Tibial nerve (tissue), 4 donors: ENCODE measurements at regions not wholly inside any gene's neighbourhood (a gene's known extent, or its start where the extent isn't known, plus 50 kb on each side); places are given as distances from the start of the nearest gene placed in this dataset.

ENCODE experiments used
- DNase-seq, 2 donors: peaks; one replicate each; pipeline ENCODE4 v3.0.0-alpha.2; 2019; ENCODE audit warnings: low spot score in 2 of 2
- H3K27ac ChIP-seq, 4 donors: fragments of 200-600 bp; sonication (generic) in 3 of 4; one replicate each; pipeline ENCODE4 v1.5.1; 2017 to 2019; ENCODE audit warnings: mild to moderate bottlenecking in 1 of 4
- H3K27me3 ChIP-seq, 2 donors: fragments of 200-600 bp; sonication (generic) in 1 of 2; one replicate each; pipeline versions ENCODE4 v1.5.1 to v1.6.0; 2017 to 2019
- H3K36me3 ChIP-seq, 3 donors: fragments of 200-600 bp; sonication (generic); one replicate each; pipeline ENCODE4 v1.5.1; 2018 to 2019
- H3K4me1 ChIP-seq, 4 donors: fragments of 200-600 bp; sonication (generic) in 3 of 4; one replicate each; pipeline ENCODE4 v1.5.1; 2017 to 2019
- H3K4me3 ChIP-seq, 4 donors: fragments of 200-600 bp; sonication (generic) in 3 of 4; one replicate each; pipeline ENCODE4 v1.5.1; 2017 to 2019; ENCODE audit warnings: mild to moderate bottlenecking in 1 of 4, moderate library complexity in 1 of 4
- H3K9me3 ChIP-seq, 4 donors: fragments of 200-600 bp; sonication (generic) in 3 of 4; one replicate each; pipeline ENCODE4 v1.5.1; 2017 to 2019
- CTCF ChIP-seq, 5 experiments: fragments of 200-600 bp in 3 of 5; fragments of 450-650 bp in 2 of 5; sonication (generic) in 3 of 5; IDR thresholded peaks; one replicate each; pipeline ENCODE4 v1.5.1; 2016 to 2019; ENCODE audit warnings: antibody characterized with exemption in 5 of 5, mild to moderate bottlenecking in 3 of 5, moderate library complexity in 2 of 5
- EP300 ChIP-seq, 2 donors: sonication (generic); formaldehyde crosslinking; IDR thresholded peaks; one replicate each; pipeline ENCODE4 v1.6.1; 2017; ENCODE audit warnings: antibody characterized with exemption in 2 of 2, mild to moderate bottlenecking in 1 of 2
- POLR2A ChIP-seq, 2 donors: fragments of 450-650 bp; IDR thresholded peaks; one replicate each; pipeline ENCODE4 v1.6.1; 2017; ENCODE audit warnings: antibody characterized with exemption in 2 of 2, mild to moderate bottlenecking in 2 of 2, moderate library complexity in 2 of 2
- WGBS, 2 donors: methylation state at CpG; one replicate each; pipeline ENCODE4 v1.1.5; 2018; 5-methylcytosine and 5-hydroxymethylcytosine counted together

GRCh38 chr3:95172164-95172943, 1109.5 kb downstream of the NSUN3 start:
- Histone ChIP-seq H3K27ac (no peak overlapping the region), H3K9me3 (no peaks in the 10 kb centered on the region), H3K4me1 (no peaks in the 10 kb centered on the region), H3K36me3 (no peaks in the 10 kb centered on the region), H3K4me3 (no peak overlapping the region), H3K27me3 (no peaks in the 10 kb centered on the region)
- DNase-seq: no peak
- 43 to 44% methylated on average over 3 of the region's 3 CpGs for WGBS, 2 donors
- no peak for TF ChIP-seq POLR2A (IDR thresholded peaks at IDR 0.05)
- no peak for TF ChIP-seq CTCF (IDR thresholded peaks at IDR 0.05)
- TF ChIP-seq EP300 (IDR thresholded peaks at IDR 0.05): no peak

GRCh38 chr3:95177096-95177495, 1114.2 kb downstream of the NSUN3 start:
- 72 to 82% methylated on average over 2 of the region's 2 CpGs for WGBS, 2 donors
- H3K4me1 ChIP-seq: no peaks in the 10 kb centered on the region
- H3K9me3 ChIP-seq: no peaks in the 10 kb centered on the region
- DNase-seq: no peak
- no peaks in the 10 kb centered on the region for H3K36me3 ChIP-seq
- H3K27ac ChIP-seq: no peak overlapping the region
- TF ChIP-seq POLR2A (IDR thresholded peaks at IDR 0.05) (no peak), EP300 (IDR thresholded peaks at IDR 0.05) (no peak), CTCF (IDR thresholded peaks at IDR 0.05) (no peak)
- H3K27me3 ChIP-seq: no peaks in the 10 kb centered on the region
- H3K4me3 ChIP-seq: no peak overlapping the region

- Histone ChIP-seq H3K27ac (no peak overlapping the region), H3K9me3 (no peaks in the 10 kb centered on the region), H3K4me1 (no peaks in the 10 kb centered on the region), H3K36me3 (no peaks in the 10 kb centered on the region), H3K27me3 (no peaks in the 10 kb centered on the region), H3K4me3 (no peak overlapping the region)
- TF ChIP-seq POLR2A (IDR thresholded peaks at IDR 0.05): no peak
- TF ChIP-seq CTCF (IDR thresholded peaks at IDR 0.05): no peak
- TF ChIP-seq EP300 (IDR thresholded peaks at IDR 0.05): no peak
- WGBS, 2 donors: 88 to 96% methylated on average over 6 of the region's 6 CpGs
- no peak for DNase-seq
These were observed 1121.2 kb downstream of the NSUN3 start for GRCh38 chr3:95184038-95184437.

- Histone ChIP-seq H3K4me3 (no peak overlapping the region), H3K9me3 (no peaks in the 10 kb centered on the region), H3K36me3 (no peaks in the 10 kb centered on the region), H3K27ac (no peak overlapping the region), H3K4me1 (no peaks in the 10 kb centered on the region), H3K27me3 (no peaks in the 10 kb centered on the region)
- DNase-seq: no peak
- WGBS, 2 donors: 86 to 92% methylated on average over 1 of the region's 1 CpG
- no peak for TF ChIP-seq CTCF (IDR thresholded peaks at IDR 0.05)
- TF ChIP-seq POLR2A (IDR thresholded peaks at IDR 0.05): no peak
- TF ChIP-seq EP300 (IDR thresholded peaks at IDR 0.05): no peak
These were observed 1126.5 kb downstream of the NSUN3 start for GRCh38 chr3:95189348-95189747.

- no peak for DNase-seq
- Histone ChIP-seq H3K4me3 (no peak overlapping the region), H3K9me3 (no peaks in the 10 kb centered on the region), H3K4me1 (no peaks in the 10 kb centered on the region), H3K27ac (no peak overlapping the region), H3K36me3 (no peaks in the 10 kb centered on the region), H3K27me3 (no peaks in the 10 kb centered on the region)
- WGBS, 2 donors: 78 to 82% methylated on average over 4 of the region's 4 CpGs
- TF ChIP-seq POLR2A (IDR thresholded peaks at IDR 0.05) (no peak), EP300 (IDR thresholded peaks at IDR 0.05) (no peak), CTCF (IDR thresholded peaks at IDR 0.05) (no peak)
These were observed 1134.8 kb downstream of the NSUN3 start for GRCh38 chr3:95197661-95198060.
